B cell (primary cell): ENCODE measurements at regions not wholly inside any gene's neighbourhood (a gene's known extent, or its start where the extent isn't known, plus 50 kb on each side); places are given as distances from the start of the nearest gene placed in this dataset.

Experiments used
- ATAC-seq: fragments of 200-7000 bp; cut with Tn5 transposase; one replicate; pipeline ENCODE4 v1.10.0; 2021; ENCODE audit warnings: low read depth, mild to moderate bottlenecking, moderate number of reproducible peaks, moderate library complexity
- CTCF ChIA-PET: fragments of 350-600 bp; sonication (Branson Sonifier 250); formaldehyde crosslinking; loops from one replicate; lab custom pipeline; 2021; ENCODE audit warnings: antibody characterized with exemption, inconsistent platforms; lab: Charles Lee
- POLR2A ChIA-PET: fragments of 350-600 bp; sonication (Branson Sonifier 250); formaldehyde crosslinking; loops from one replicate; lab custom pipeline; 2021; ENCODE audit warnings: antibody characterized with exemption; lab: Charles Lee
- DNase-seq: peaks from one replicate; pipeline ENCODE4 v3.0.0; 2013
- H2AFZ ChIP-seq: 2 replicates; pipeline ENCODE4 v1.6.1; 2012; ENCODE audit warnings: mild to moderate bottlenecking, low read depth, low read length; ENCODE audit not compliant: insufficient read depth, poor library complexity, severe bottlenecking
- H3K27ac ChIP-seq, 2 donors: 1 replicate in 1 of 2; 2 replicates in 1 of 2; pipeline ENCODE4 v1.5.1; 2012 to 2013; ENCODE audit warnings: low read length in 2 of 2, mild to moderate bottlenecking in 2 of 2, moderate library complexity in 1 of 2
- H3K27me3 ChIP-seq, 4 experiments: fragments of 200-600 bp in 1 of 4; sonication (generic) in 1 of 4; replicated peaks in 1 of 4; 1 replicate in 2 of 4; 2 replicates in 2 of 4; pipeline versions ENCODE4 v1.6.1 to v1.7.0; 2013 to 2016; ENCODE audit warnings: low read length in 3 of 4, mild to moderate bottlenecking in 2 of 4, mixed read lengths in 1 of 4, moderate library complexity in 1 of 4; ENCODE audit not compliant: insufficient read depth in 4 of 4, control insufficient read depth in 3 of 4; ENCODE audit errors: control extremely low read depth in 1 of 4
- H3K36me3 ChIP-seq, 2 experiments: replicated peaks in 1 of 2; 1 replicate in 1 of 2; 2 replicates in 1 of 2; pipeline versions ENCODE4 v1.6.1 to v1.7.1; 2013; ENCODE audit warnings: low read length in 1 of 2; ENCODE audit not compliant: insufficient read depth in 2 of 2, control insufficient read depth in 1 of 2; ENCODE audit errors: control extremely low read depth in 1 of 2, extremely low read depth in 1 of 2
- H3K4me1 ChIP-seq, 2 donors: fragments of 200-600 bp in 1 of 2; sonication (generic) in 1 of 2; 1 replicate in 1 of 2; 2 replicates in 1 of 2; pipeline versions ENCODE4 v1.5.1 to v1.6.1; 2013 to 2017; ENCODE audit warnings: low read length in 2 of 2; ENCODE audit not compliant: control insufficient read depth in 2 of 2, insufficient read depth in 2 of 2
- H3K4me2 ChIP-seq: replicated peaks from 2 replicates; pipeline ENCODE3; 2012; ENCODE audit warnings: mild to moderate bottlenecking, low read depth, low read length; ENCODE audit not compliant: poor library complexity, severe bottlenecking
- H3K4me3 ChIP-seq, 5 experiments: fragments of 200-600 bp in 1 of 5; sonication (generic) in 1 of 5; 1 replicate in 3 of 5; 2 replicates in 2 of 5; pipeline versions ENCODE4 v1.5.1 to v1.7.0; 2011 to 2016; ENCODE audit warnings: low read length in 4 of 5, mild to moderate bottlenecking in 4 of 5, low read depth in 2 of 5, control low read depth in 1 of 5, moderate library complexity in 1 of 5; ENCODE audit not compliant: insufficient read depth in 1 of 5; ENCODE audit errors: control extremely low read depth in 1 of 5, extremely low read depth in 1 of 5
- H3K79me2 ChIP-seq: fragments of 200-600 bp; sonication (generic); one replicate; pipeline ENCODE4 v1.6.0; 2016; ENCODE audit warnings: low read length; ENCODE audit not compliant: control insufficient read depth, insufficient read depth
- H3K9ac ChIP-seq: fragments of 200-600 bp; sonication (generic); 2 replicates; pipeline ENCODE4 v1.6.1; 2017; ENCODE audit warnings: mild to moderate bottlenecking, low read length, moderate library complexity
- H3K9me3 ChIP-seq, 3 donors: one replicate each; pipeline versions ENCODE4 v1.6.1 to v1.7.1; 2013; ENCODE audit warnings: low read length in 2 of 3; ENCODE audit not compliant: control insufficient read depth in 2 of 3, insufficient read depth in 1 of 3; ENCODE audit errors: control extremely low read depth in 1 of 3
- H4K20me1 ChIP-seq: 2 replicates; pipeline ENCODE4 v1.6.0; 2012; ENCODE audit warnings: mild to moderate bottlenecking, low read length; ENCODE audit not compliant: insufficient read depth, control insufficient read depth, poor library complexity, severe bottlenecking
- H3K27ac Mint-ChIP-seq: one replicate; pipeline ENCODE4 v1.8.0; 2021; ENCODE audit warnings: mixed read lengths
- H3K27me3 Mint-ChIP-seq: one replicate; pipeline ENCODE4 v1.8.0; 2021; ENCODE audit warnings: mixed read lengths
- H3K4me1 Mint-ChIP-seq: one replicate; pipeline ENCODE4 v1.8.0; 2021; ENCODE audit warnings: mixed read lengths
- H3K4me3 Mint-ChIP-seq: one replicate; pipeline ENCODE4 v1.8.0; 2021; ENCODE audit warnings: mixed read lengths
- H3K9me3 Mint-ChIP-seq: one replicate; pipeline ENCODE4 v1.8.0; 2022; ENCODE audit warnings: mixed read lengths; ENCODE audit not compliant: insufficient read depth
- CTCF ChIP-seq: fragments of 200-600 bp; IDR thresholded peaks from one replicate; pipeline ENCODE4 v1.8.0; 2022; ENCODE audit warnings: antibody characterized with exemption, mild to moderate bottlenecking
- EZH2 ChIP-seq: IDR thresholded peaks from 2 replicates; pipeline ENCODE4 v1.6.1; 2012; ENCODE audit warnings: borderline replicate concordance, low read depth, mild to moderate bottlenecking, moderate library complexity, low read length; ENCODE audit not compliant: insufficient read depth, poor library complexity, severe bottlenecking
- WGBS: methylation state at CpG from one replicate; pipeline ENCODE4 v1.1.5; 2013; ENCODE audit warnings: missing lambda C conversion rate; ENCODE audit not compliant: insufficient coverage; 5-methylcytosine and 5-hydroxymethylcytosine counted together
- intact Hi-C: fragments of 100-400 bp; cut with micrococcal nuclease; formaldehyde crosslinking; loops from one replicate; pipeline ENCODE4 v1.10.0; 2022

- H3K4me3 Mint-ChIP-seq, result no peak overlapping the region
- peaks cover 0 to 9% (median 4%) of the 10 kb centered on the region in 3 donors for H3K9me3 ChIP-seq
- no peak for ATAC-seq
- no peak overlapping the region for H3K4me2 ChIP-seq
- H3K27me3 Mint-ChIP-seq, result no peaks in the 10 kb centered on the region
- no peak overlapping the region for H3K4me3 ChIP-seq
- no peak for TF ChIP-seq CTCF
- TF ChIP-seq EZH2, result no peak
- peaks cover 6% of the 10 kb centered on the region for H3K9me3 Mint-ChIP-seq
- H3K27me3 ChIP-seq, result no peaks in the 10 kb centered on the region
- ChIA-PET CTCF (no interaction called here), POLR2A (no interaction called here)
- H3K36me3 ChIP-seq, result no peaks in the 10 kb centered on the region
- H3K79me2 ChIP-seq, result no peaks in the 10 kb centered on the region
- WGBS, result 81% methylated on average over 3 of the region's 3 CpGs
- H4K20me1 ChIP-seq, result no peaks in the 10 kb centered on the region
- no peak overlapping the region for H3K27ac Mint-ChIP-seq
- no peaks in the 10 kb centered on the region for H3K4me1 ChIP-seq
- intact Hi-C loops, result no loop called here
- H3K4me1 Mint-ChIP-seq, result no peaks in the 10 kb centered on the region
- H2AFZ ChIP-seq, result no peak overlapping the region
- no peak overlapping the region for H3K27ac ChIP-seq
- DNase-seq, result no peak
- H3K9ac ChIP-seq, result no peak overlapping the region
Observed at GRCh38 chr9:78918976-78919375, 622.1 kb downstream of the PSAT1 start.

GRCh38 chr9:78919701-78920100 is 622.8 kb downstream of the PSAT1 start:
- H3K79me2 ChIP-seq, result no peaks in the 10 kb centered on the region
- Mint-ChIP-seq H3K27me3 (no peaks in the 10 kb centered on the region), H3K4me3 (no peak overlapping the region), H3K4me1 (no peaks in the 10 kb centered on the region), H3K27ac (no peak overlapping the region), H3K9me3 (peaks cover 6% of the 10 kb centered on the region)
- no peak overlapping the region for H3K9ac ChIP-seq
- no peak overlapping the region for H2AFZ ChIP-seq
- CTCF ChIA-PET, result no interaction called here
- H3K4me2 ChIP-seq, result no peak overlapping the region
- no peaks in the 10 kb centered on the region for H4K20me1 ChIP-seq
- intact Hi-C loops, result no loop called here
- DNase-seq, result no peak
- no peaks in the 10 kb centered on the region for H3K27me3 ChIP-seq
- TF ChIP-seq CTCF (no peak), EZH2 (no peak)
- ATAC-seq, result no peak
- peaks cover 0 to 9% (median 4%) of the 10 kb centered on the region in 3 donors for H3K9me3 ChIP-seq
- no peaks in the 10 kb centered on the region for H3K4me1 ChIP-seq
- H3K4me3 ChIP-seq, result no peak overlapping the region
- H3K36me3 ChIP-seq, result no peaks in the 10 kb centered on the region
- POLR2A ChIA-PET, result no interaction called here
- WGBS, result no CpG with 5 or more reads among the region's 2 CpGs
- no peak overlapping the region for H3K27ac ChIP-seq
